Transverse colon (tissue), 4 donors: ENCODE measurements at regions not wholly inside any gene's neighbourhood (a gene's known extent, or its start where the extent isn't known, plus 50 kb on each side); places are given as distances from the start of the nearest gene placed in this dataset.

ENCODE experiments used
- EP300 ChIP-seq: sonication (generic); formaldehyde crosslinking; IDR thresholded peaks from one replicate; pipeline ENCODE4 v1.6.1; 2017; ENCODE audit warnings: antibody characterized with exemption, low read depth
- POLR2A ChIP-seq: fragments of 450-650 bp; IDR thresholded peaks from one replicate; pipeline ENCODE4 v1.6.1; 2016; ENCODE audit warnings: antibody characterized with exemption, mild to moderate bottlenecking, moderate library complexity
- POLR2AphosphoS5 ChIP-seq, 3 donors: sonication (generic); formaldehyde crosslinking; IDR thresholded peaks; one replicate each; pipeline ENCODE4 v1.6.1; 2016; ENCODE audit warnings: antibody characterized with exemption in 3 of 3
- TF ChIP-seq, protein P1 (sequence below), 5 experiments: fragments of 200-600 bp in 3 of 5; fragments of 450-650 bp in 2 of 5; sonication (generic) in 3 of 5; IDR thresholded peaks; 1 replicate in 2 of 5; 2 replicates in 3 of 5; pipeline ENCODE4 v1.5.1; 2016 to 2017; ENCODE audit warnings: antibody characterized with exemption in 5 of 5, inconsistent platforms in 3 of 5, mild to moderate bottlenecking in 2 of 5, moderate library complexity in 1 of 5

DNA sequence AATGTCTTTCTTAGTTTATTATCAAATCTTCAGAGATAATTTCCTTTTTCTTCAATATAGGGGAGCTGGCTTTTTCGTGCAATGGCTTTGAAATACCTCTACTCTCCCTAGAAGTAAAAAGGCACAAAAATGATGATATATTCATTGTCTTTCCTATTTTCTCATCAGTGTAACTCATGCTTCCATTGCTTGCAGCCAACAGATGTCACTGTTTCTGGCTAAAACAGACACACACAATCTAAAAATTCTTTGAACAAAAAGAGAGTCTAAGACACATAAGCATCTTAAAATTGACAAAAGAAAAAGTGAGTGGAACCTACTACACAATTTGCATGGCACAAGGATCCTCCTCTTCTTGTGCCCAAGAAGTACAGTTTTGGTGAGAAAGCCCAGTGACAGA, 448.7 kb upstream of the VRK2 start:
- TF ChIP-seq, protein P1, sequence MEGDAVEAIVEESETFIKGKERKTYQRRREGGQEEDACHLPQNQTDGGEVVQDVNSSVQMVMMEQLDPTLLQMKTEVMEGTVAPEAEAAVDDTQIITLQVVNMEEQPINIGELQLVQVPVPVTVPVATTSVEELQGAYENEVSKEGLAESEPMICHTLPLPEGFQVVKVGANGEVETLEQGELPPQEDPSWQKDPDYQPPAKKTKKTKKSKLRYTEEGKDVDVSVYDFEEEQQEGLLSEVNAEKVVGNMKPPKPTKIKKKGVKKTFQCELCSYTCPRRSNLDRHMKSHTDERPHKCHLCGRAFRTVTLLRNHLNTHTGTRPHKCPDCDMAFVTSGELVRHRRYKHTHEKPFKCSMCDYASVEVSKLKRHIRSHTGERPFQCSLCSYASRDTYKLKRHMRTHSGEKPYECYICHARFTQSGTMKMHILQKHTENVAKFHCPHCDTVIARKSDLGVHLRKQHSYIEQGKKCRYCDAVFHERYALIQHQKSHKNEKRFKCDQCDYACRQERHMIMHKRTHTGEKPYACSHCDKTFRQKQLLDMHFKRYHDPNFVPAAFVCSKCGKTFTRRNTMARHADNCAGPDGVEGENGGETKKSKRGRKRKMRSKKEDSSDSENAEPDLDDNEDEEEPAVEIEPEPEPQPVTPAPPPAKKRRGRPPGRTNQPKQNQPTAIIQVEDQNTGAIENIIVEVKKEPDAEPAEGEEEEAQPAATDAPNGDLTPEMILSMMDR (IDR thresholded peaks at IDR 0.05): no peak
- no peak for TF ChIP-seq POLR2A
- no peak for TF ChIP-seq EP300
- no peak for TF ChIP-seq POLR2AphosphoS5 (IDR thresholded peaks at IDR 0.05)
